Anterior cingulate cortex (tissue), 58 donors: ENCODE measurements at regions not wholly inside any gene's neighbourhood (a gene's known extent, or its start where the extent isn't known, plus 50 kb on each side); places are given as distances from the start of the nearest gene placed in this dataset.

Experiments used
- DNase-seq, 58 donors: peaks; one replicate each; lab custom pipeline; 2025; lab: John Stamatoyannopoulos, UW

DNA sequence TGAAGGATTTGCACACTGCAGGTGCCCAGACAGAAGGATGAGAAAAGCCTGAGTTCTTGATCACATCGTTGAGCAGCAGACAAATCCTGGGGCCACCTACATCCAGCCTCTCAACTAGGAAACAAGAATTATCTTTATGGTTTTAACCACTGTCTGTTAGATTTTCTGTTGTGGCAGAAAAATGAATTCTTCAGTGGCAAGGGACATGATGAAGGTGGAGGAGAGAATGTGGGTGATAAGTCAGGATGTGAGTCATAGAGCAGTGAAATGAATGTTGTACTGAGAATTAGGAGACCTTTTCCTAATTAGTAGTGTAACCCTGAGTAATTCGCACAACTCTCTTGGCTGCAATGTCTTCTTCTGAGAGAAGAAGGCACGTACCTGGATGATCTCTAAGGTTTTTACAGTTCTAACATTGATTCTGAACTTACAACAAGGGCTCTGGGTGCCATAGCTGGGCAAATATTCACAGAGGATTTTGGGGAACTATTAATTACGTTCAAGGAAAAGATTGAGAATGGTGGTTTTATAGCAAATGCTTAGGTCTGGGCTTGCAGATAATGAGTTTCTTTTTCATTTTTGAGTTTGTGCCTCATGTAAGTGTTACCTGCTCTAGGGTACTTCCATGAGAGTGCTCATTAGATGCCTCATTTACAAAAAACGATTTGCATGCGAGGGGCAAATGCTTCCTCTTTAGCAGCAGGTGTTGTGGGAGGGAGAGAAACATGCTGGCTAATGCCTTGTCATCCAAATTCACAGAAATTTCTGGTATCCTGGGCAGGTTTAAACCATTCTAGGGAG is 111.0 kb upstream of the KL start:
- DNase-seq: no peak

DNA sequence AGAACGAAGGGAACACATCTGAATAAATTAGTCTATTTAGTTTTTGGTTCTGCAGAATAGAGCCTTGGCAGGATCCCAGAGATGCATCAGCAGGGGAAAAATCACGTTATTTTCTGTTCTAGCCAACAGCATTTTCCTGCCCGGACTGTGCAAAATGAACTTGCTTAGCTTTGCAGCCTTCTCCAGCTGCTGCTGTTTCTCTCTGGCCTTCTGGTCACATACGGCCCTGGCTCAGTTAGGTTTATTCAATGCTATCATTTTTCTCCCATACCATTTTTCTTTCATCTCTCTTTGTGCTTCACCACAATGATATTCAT is 110.4 kb upstream of the KL start:
- peak in 27 of 58 donors; percentile 4 to 69 (median 27) for DNase-seq

DNA sequence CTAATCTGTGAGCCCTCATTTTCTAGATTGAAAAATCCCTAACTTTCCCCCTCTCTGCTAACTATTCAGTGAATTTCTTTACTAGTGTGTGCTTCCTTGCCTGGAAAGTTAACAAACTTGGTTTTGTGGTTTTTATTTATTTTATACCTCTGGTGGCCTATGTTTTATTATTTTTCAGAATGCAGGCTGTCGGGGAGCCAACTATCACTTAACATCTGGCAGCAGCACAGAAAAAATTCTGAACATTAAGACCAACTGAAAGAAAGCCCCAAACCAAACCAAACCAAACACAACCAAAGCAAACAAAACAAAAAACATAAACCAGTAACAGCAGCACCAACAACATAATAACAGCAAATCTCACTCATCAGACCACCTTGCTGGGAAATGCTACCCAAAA is 109.0 kb upstream of the KL start:
- no peak for DNase-seq

GRCh38 chr13:32910530-32910929 is 105.7 kb upstream of the KL start:
- DNase-seq: no peak

- DNase-seq: peak in 3 of 58 donors; percentile 5 to 15 (median 14)
These were observed 104.7 kb upstream of the KL start for GRCh38 chr13:32911506-32911905.

DNA sequence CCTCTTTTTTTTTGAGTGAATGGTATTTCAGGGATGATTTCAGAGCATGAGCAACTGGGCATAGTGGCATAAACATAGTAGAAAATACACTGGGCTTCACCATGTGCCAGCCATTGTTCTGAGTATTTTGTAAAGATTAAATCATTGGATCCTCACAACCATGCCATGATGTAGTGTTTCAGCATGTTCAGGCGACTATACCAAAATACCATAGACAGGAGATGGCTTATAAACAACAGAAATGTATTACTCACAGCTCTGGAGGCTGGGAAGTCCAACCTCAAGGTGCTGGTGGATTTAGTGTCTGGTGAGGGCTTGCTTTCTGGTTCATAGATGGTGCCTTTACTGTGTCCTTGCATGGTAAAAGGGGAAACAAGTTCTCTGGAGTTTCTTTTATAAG is 101.5 kb upstream of the KL start:
- no peak for DNase-seq

DNA sequence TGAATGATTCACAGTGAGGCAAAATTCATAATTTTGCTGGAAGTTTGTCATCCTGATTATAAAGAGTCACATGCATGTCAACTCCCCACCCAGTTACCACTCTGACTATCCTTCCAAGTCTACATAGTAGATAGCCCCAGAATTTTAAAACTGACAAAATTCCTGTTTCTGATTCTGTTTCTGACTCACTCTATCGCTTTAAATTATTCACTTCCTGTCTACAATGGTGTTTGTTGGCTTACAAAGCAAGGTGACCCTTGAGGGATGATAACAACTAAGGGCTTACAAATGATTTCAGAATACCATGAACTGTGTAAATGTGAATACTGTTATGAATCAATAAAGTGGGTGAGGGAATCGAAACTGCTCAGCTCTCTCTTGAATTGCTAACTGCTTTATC is 98.7 kb upstream of the KL start:
- DNase-seq: no peak

- DNase-seq: no peak
These were observed 92.5 kb upstream of the KL start for GRCh38 chr13:32923725-32924124.

GRCh38 chr13:32924886-32925285 is 91.3 kb upstream of the KL start:
- no peak for DNase-seq

DNA sequence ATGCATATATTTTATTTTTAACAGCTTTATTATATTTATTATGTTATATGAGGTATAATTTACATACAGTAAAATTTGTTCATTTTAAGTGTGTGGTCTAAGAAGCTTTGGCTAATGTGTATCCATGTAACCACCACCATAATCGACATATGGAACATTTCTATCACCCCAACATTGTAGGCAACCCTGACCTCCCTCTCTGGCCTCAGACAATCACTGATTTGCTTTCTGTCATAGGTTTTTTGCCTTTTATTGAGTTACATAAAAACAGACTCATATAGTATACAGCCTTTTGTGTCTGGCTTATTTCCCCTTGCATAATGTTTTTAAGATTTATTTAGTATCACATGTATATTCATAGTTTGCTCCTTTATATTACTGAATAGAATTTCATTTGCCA is 90.7 kb upstream of the KL start:
- no peak for DNase-seq

DNA sequence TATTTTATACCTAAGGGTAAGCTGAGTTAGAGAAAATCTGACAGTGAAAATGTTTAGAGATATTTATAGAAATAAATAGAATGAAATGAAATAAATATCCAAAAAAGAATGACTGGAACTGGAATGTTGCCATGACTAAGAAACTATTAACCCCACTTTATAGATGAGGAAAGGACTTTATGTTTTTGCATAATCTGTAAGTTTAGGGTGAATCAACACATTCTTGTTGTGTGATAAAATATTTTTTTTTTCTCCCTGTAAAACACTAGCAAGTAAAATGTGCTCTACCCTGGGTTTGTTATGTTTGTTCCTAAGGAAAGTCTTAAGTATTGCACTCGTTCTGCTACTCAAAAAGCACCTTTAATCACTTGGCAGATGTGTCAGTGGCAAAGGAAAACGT is 83.8 kb upstream of the KL start:
- no peak for DNase-seq

- no peak for DNase-seq
These were observed 79.5 kb upstream of the KL start for GRCh38 chr13:32936716-32937115.

GRCh38 chr13:32938314-32938713 is 77.9 kb upstream of the KL start:
- no peak for DNase-seq

DNA sequence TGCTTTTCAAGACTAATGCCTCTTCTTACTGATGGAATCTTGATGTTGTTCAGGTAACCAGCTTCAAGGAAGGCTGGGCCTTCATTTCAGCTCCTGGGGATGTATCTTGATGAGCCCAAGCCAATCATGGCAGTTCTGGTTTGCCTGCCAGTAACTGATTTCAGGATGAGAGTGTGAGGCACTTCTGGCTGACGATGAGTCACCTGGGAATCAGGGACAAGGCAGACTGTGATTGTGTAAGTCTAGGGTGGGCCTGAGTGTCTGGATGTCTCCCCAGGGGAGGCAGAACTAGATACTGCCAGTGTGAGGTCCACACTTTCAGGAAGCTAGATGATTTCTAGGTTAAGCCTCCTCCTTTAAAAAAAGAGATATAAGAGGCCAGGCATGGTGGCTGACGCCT is 77.3 kb upstream of the KL start:
- DNase-seq: no peak

- DNase-seq: peak in 14 of 58 donors; percentile 1 to 25 (median 6)
These were observed 75.6 kb upstream of the KL start for GRCh38 chr13:32940601-32941000.

DNA sequence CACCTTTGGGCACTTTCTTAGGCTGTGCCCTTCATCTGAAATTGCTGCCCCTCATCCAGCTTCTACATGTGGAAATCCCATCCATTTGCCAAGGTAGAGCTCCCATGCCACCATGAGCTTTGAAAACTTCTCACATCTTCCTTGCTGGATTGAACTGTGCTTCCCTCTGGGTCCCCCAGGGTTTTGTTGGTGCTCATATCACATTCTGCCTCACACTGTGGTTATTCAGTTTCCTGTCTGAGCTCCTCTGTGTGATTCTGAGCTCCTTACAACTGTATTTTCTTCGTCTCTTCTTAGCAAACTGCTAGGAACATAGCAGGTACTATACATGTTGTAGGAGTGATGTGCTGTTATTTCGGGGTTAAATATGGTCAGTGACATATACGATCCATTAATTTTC is 74.9 kb upstream of the KL start:
- no peak for DNase-seq

- DNase-seq: no peak
These were observed 69.7 kb upstream of the KL start for GRCh38 chr13:32946558-32946957.

DNA sequence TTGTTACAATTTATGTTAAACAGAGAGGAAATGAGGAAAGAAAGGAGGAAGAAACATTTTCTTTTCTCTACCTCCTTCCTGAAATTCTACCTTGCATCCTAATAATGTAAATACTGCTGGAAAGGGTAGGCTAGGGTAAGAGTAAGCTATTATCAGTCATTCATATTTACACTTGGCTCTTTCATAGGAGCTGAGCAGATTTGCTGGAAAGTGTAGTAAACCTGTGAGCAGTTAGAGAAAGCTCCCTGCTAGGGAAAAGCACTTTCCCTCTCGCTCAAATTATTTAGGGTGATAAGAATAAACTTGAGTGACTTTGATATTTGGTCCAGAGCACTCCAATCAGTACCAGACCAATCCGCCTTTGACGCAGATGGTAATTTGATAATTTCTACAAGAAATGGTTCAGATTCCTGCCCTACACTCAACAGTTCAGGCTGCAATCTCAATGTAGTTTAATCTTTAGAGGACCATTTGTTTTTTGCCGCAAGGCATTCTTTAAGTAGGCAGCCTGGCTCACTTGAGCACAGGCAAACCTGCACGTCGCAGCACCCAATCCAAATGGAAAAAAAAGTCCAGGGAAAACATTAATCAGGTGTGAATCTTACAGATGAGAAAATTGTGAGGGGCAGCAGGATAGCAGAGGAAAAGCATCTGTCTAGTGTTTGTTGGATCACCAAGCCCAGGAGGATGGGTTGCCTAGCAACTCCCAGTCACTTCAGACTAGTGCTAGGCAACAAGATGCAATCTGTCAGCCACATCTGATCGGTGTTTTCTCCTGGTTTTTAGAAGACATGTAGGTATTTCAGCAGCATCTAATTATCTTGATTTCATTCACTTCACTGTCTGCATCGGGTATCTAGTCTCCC is 68.6 kb upstream of the KL start:
- peak in 27 of 58 donors; percentile 1 to 57 (median 17) for DNase-seq

DNA sequence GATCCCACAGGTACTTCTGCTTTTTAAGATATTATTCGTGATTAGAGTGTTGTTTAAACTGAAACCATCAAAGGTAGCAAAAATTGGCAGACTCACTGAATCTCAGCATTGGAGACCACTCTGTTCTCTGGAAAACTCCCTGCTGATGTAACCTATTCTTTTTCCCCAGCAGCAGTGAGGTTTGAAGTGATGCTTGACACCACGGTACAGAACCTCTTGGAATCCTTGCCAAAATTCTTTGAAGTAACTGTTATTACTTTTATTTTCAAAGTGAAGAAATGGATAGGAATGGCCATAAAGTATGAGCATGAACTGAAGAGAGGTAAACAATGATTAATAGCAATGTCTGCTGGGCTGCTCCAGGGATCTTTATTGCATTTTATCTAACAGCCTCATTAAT is 66.4 kb upstream of the KL start:
- no peak for DNase-seq

GRCh38 chr13:32951580-32951979 is 64.6 kb upstream of the KL start:
- no peak for DNase-seq

GRCh38 chr13:32955881-32956594 is 60.2 kb upstream of the KL start:
- DNase-seq: no peak
